ENCODE measurements at regions not wholly inside any gene's neighbourhood (a gene's known extent, or its start where the extent isn't known, plus 50 kb on each side); places are given as distances from the start of the nearest gene placed in this dataset.
A peak's percentile ranks its signal among the peaks of the same experiment; 100 is the strongest.

- H3K4me3 Mint-ChIP-seq (ENCODE audit: unreplicated experiment), result no peak overlapping the region
- DNase-seq (ENCODE audit: extremely low spot score, unreplicated experiment), result no peak
- H3K9me3 Mint-ChIP-seq (ENCODE audit: unreplicated experiment), result no peaks in the 10 kb centered on the region
- H3K27me3 Mint-ChIP-seq (ENCODE audit: unreplicated experiment), result no peaks in the 10 kb centered on the region
- no peak for TF ChIP-seq CTCF (IDR thresholded peaks at IDR 0.05)
- peak overlapping the region; percentile 91 for H3K27ac Mint-ChIP-seq (ENCODE audit: unreplicated experiment)
- H3K4me1 Mint-ChIP-seq (ENCODE audit: unreplicated experiment), result peaks cover 50% of the 10 kb centered on the region
- no peaks in the 10 kb centered on the region for H3K36me3 Mint-ChIP-seq (ENCODE audit: unreplicated experiment)
These were observed 183.9 kb upstream of the MCHR2 start for GRCh38 chr6:100177956-100178355.

DNA sequence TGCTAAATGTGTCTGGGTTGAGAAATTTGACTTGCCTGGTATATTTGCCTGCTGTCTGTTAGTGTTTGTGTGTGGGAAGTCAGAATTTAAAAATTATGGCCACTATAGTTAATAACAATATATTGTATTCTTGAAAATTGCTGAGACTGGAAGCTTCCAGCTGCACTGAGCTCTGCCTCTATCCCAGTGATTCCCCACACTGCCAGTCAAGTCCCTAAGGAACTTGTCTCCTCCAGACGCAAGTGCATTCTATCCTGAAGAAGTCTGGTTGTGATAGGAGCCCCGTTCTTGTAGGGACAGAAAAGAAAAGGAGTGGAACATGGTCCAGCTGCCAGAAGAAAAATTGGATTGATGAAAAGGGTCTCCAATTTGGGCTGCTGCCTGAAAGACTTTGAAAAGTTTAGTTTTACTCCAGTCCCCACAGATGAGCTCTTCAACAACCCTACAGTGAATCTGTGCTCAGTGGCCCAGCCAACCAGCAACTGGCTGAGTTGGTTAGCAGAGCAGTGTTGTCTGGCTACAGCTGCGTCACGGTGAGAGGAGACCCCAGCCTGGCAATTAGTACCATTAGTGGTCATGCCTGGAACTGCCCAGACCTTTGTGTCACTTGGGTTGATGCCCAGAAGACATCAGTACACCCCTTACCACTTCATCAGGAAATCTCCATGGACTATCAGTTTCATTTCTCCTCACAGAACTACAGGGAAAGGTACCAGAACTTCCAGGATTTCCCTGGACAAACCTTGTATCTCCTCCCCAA lies 183.1 kb upstream of the MCHR2 start:
- Mint-ChIP-seq H3K9me3 (ENCODE audit: unreplicated experiment) (no peaks in the 10 kb centered on the region), H3K4me1 (ENCODE audit: unreplicated experiment) (peaks cover 53% of the 10 kb centered on the region), H3K27me3 (ENCODE audit: unreplicated experiment) (no peaks in the 10 kb centered on the region), H3K27ac (ENCODE audit: unreplicated experiment) (peak overlapping the region; percentile 91), H3K4me3 (ENCODE audit: unreplicated experiment) (no peak overlapping the region), H3K36me3 (ENCODE audit: unreplicated experiment) (no peaks in the 10 kb centered on the region)
- DNase-seq (ENCODE audit: extremely low spot score, unreplicated experiment), result no peak
- no peak for TF ChIP-seq CTCF (IDR thresholded peaks at IDR 0.05)

DNA sequence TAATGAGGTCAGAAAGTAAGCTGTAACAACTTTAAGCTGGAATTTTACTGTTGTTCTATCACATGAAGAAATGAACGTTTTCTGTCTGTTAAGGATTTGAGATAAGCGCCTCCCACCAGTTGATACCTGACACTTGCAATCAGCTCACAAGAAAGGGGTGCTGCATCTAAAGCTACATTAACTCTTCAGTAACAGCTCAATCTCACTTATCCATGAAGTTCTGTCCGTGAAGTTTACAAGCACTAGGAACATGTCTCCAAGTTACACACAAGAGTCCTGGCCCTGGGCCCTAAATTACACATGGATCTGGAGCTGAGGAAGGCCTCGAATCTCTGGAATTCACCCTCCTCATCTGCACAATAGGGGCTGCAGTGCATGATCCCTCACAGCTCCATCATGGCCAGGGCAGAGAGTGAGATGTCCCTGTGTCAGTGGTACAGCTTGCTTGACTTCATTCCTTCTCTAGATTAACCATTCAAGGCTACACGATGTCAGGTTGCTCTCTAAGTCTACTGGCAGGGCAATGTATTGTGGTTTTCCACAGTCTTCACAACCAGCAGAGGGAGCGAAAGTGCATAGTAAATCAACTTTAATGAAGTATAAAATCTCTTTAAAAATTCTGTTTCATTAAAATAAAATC lies 182.4 kb upstream of the MCHR2 start:
- Mint-ChIP-seq H3K27ac (ENCODE audit: unreplicated experiment) (peak overlapping the region; percentile 91), H3K27me3 (ENCODE audit: unreplicated experiment) (no peaks in the 10 kb centered on the region), H3K36me3 (ENCODE audit: unreplicated experiment) (no peaks in the 10 kb centered on the region), H3K4me3 (ENCODE audit: unreplicated experiment) (no peak overlapping the region), H3K9me3 (ENCODE audit: unreplicated experiment) (no peaks in the 10 kb centered on the region), H3K4me1 (ENCODE audit: unreplicated experiment) (peaks cover 60% of the 10 kb centered on the region)
- no peak for DNase-seq (ENCODE audit: extremely low spot score, unreplicated experiment)
- peak; percentile 63 for TF ChIP-seq CTCF (IDR thresholded peaks at IDR 0.05)

GRCh38 chr6:100175814-100176310 lies 181.8 kb upstream of the MCHR2 start:
- Mint-ChIP-seq H3K4me1 (ENCODE audit: unreplicated experiment) (peaks cover 62% of the 10 kb centered on the region), H3K4me3 (ENCODE audit: unreplicated experiment) (peak overlapping the region; percentile 18), H3K36me3 (ENCODE audit: unreplicated experiment) (no peaks in the 10 kb centered on the region), H3K27ac (ENCODE audit: unreplicated experiment) (peak overlapping the region; percentile 91), H3K27me3 (ENCODE audit: unreplicated experiment) (no peaks in the 10 kb centered on the region), H3K9me3 (ENCODE audit: unreplicated experiment) (no peaks in the 10 kb centered on the region)
- no peak for TF ChIP-seq CTCF (IDR thresholded peaks at IDR 0.05)
- no peak for DNase-seq (ENCODE audit: extremely low spot score, unreplicated experiment)

- H3K36me3 Mint-ChIP-seq (ENCODE audit: unreplicated experiment), result no peaks in the 10 kb centered on the region
- H3K4me3 Mint-ChIP-seq (ENCODE audit: unreplicated experiment), result no peak overlapping the region
- H3K9me3 Mint-ChIP-seq (ENCODE audit: unreplicated experiment), result no peaks in the 10 kb centered on the region
- H3K4me1 Mint-ChIP-seq (ENCODE audit: unreplicated experiment), result peaks cover 53% of the 10 kb centered on the region
- TF ChIP-seq CTCF (IDR thresholded peaks at IDR 0.05), result no peak
- H3K27me3 Mint-ChIP-seq (ENCODE audit: unreplicated experiment), result no peaks in the 10 kb centered on the region
- no peak overlapping the region for H3K27ac Mint-ChIP-seq (ENCODE audit: unreplicated experiment)
- DNase-seq (ENCODE audit: extremely low spot score, unreplicated experiment), result no peak
These were observed 179.2 kb upstream of the MCHR2 start for GRCh38 chr6:100173211-100173610.

Data from osteocyte (in vitro differentiated cells).